ENCODE measurements at regions not wholly inside any gene's neighbourhood (a gene's known extent, or its start where the extent isn't known, plus 50 kb on each side); places are given as distances from the start of the nearest gene placed in this dataset.
"Not testable (repeated sequence)": the region's sequence is repeated elsewhere in the genome, so short reads cannot be mapped to it uniquely, and the experiment has no call there.

- no peaks in the 10 kb centered on the region for H3K36me3 ChIP-seq
- no peak for DNase-seq
- H3K4me3 ChIP-seq (ENCODE audit: low read depth, low read length): no peak overlapping the region
- no peaks in the 10 kb centered on the region for H3K27me3 ChIP-seq
- H3K9me3 ChIP-seq: no peaks in the 10 kb centered on the region
- TF ChIP-seq CTCF (IDR thresholded peaks at IDR 0.05; ENCODE audit: low read depth, low read length): no peak
- H3K4me1 ChIP-seq: no peaks in the 10 kb centered on the region
Measured at GRCh38 chr11:29627541-29627940, 389.3 kb downstream of the KCNA4 start.

GRCh38 chr11:29623144-29623722 is 393.6 kb downstream of the KCNA4 start:
- Histone ChIP-seq H3K4me1 (no peaks in the 10 kb centered on the region), H3K36me3 (no peaks in the 10 kb centered on the region), H3K27me3 (no peaks in the 10 kb centered on the region), H3K4me3 (ENCODE audit: low read depth, low read length) (no peak overlapping the region), H3K9me3 (no peaks in the 10 kb centered on the region)
- no peak for TF ChIP-seq CTCF (IDR thresholded peaks at IDR 0.05; ENCODE audit: low read depth, low read length)
- DNase-seq: no peak

GRCh38 chr11:29616611-29617010 is 400.2 kb downstream of the KCNA4 start:
- H3K4me3 ChIP-seq (ENCODE audit: low read depth, low read length): no peak overlapping the region
- DNase-seq: no peak
- no peak for TF ChIP-seq CTCF (IDR thresholded peaks at IDR 0.05; ENCODE audit: low read depth, low read length)
- H3K9me3 ChIP-seq: no peaks in the 10 kb centered on the region
- no peaks in the 10 kb centered on the region for H3K27me3 ChIP-seq
- no peaks in the 10 kb centered on the region for H3K36me3 ChIP-seq
- H3K4me1 ChIP-seq: no peaks in the 10 kb centered on the region

- Histone ChIP-seq H3K4me1 (no peaks in the 10 kb centered on the region), H3K4me3 (ENCODE audit: low read depth, low read length) (no peak overlapping the region), H3K27me3 (no peaks in the 10 kb centered on the region), H3K36me3 (no peaks in the 10 kb centered on the region), H3K9me3 (no peaks in the 10 kb centered on the region)
- TF ChIP-seq CTCF (IDR thresholded peaks at IDR 0.05; ENCODE audit: low read depth, low read length): no peak
- no peak for DNase-seq
Measured at GRCh38 chr11:29612423-29612822, 404.4 kb downstream of the KCNA4 start.

GRCh38 chr11:29606330-29607031 is 410.3 kb downstream of the KCNA4 start:
- H3K36me3 ChIP-seq: no peaks in the 10 kb centered on the region
- DNase-seq: no peak
- H3K9me3 ChIP-seq: no peaks in the 10 kb centered on the region
- no peak overlapping the region for H3K4me3 ChIP-seq (ENCODE audit: low read depth, low read length)
- H3K27me3 ChIP-seq: no peaks in the 10 kb centered on the region
- no peak for TF ChIP-seq CTCF (IDR thresholded peaks at IDR 0.05; ENCODE audit: low read depth, low read length)
- H3K4me1 ChIP-seq: no peaks in the 10 kb centered on the region

- not testable (repeated sequence) for H3K36me3 ChIP-seq; H3K9me3 ChIP-seq; H3K4me1 ChIP-seq; DNase-seq; H3K27me3 ChIP-seq; H3K4me3 ChIP-seq (ENCODE audit: low read depth, low read length)
Measured at GRCh38 chr11:29600151-29600575, 416.7 kb downstream of the KCNA4 start.

Measured in BE2C (cell line).